Muscle layer of duodenum (tissue), 2 donors: ENCODE measurements at regions not wholly inside any gene's neighbourhood (a gene's known extent, or its start where the extent isn't known, plus 50 kb on each side); places are given as distances from the start of the nearest gene placed in this dataset.
"Not testable (repeated sequence)": the region's sequence is repeated elsewhere in the genome, so short reads cannot be mapped to it uniquely, and the experiment has no call there.

ENCODE experiments used
- H3K27ac ChIP-seq: one replicate; pipeline ENCODE4 v1.7.0; 2013; ENCODE audit warnings: mild to moderate bottlenecking, low read length
- H3K27me3 ChIP-seq: one replicate; pipeline ENCODE4 v1.7.0; 2013; ENCODE audit warnings: low read depth, mild to moderate bottlenecking, control low read depth, low read length
- H3K36me3 ChIP-seq, 2 donors: one replicate each; pipeline ENCODE4 v1.7.0; 2013; ENCODE audit warnings: low read length in 2 of 2, control low read depth in 1 of 2, mild to moderate bottlenecking in 1 of 2; ENCODE audit not compliant: insufficient read depth in 2 of 2, control insufficient read depth in 1 of 2
- H3K4me1 ChIP-seq, 2 donors: one replicate each; pipeline ENCODE4 v1.7.0; 2013; ENCODE audit warnings: low read length in 2 of 2, mild to moderate bottlenecking in 2 of 2, control low read depth in 1 of 2, moderate library complexity in 1 of 2; ENCODE audit not compliant: insufficient read depth in 2 of 2, control insufficient read depth in 1 of 2
- H3K4me3 ChIP-seq, 2 donors: one replicate each; pipeline ENCODE4 v1.7.0; 2013; ENCODE audit warnings: low read length in 2 of 2, low read depth in 1 of 2, mild to moderate bottlenecking in 1 of 2
- H3K9me3 ChIP-seq, 2 donors: one replicate each; pipeline ENCODE4 v1.7.0; 2013; ENCODE audit warnings: low read length in 2 of 2, control low read depth in 1 of 2, mild to moderate bottlenecking in 1 of 2; ENCODE audit not compliant: control insufficient read depth in 1 of 2
- donor health status: healthy.

DNA sequence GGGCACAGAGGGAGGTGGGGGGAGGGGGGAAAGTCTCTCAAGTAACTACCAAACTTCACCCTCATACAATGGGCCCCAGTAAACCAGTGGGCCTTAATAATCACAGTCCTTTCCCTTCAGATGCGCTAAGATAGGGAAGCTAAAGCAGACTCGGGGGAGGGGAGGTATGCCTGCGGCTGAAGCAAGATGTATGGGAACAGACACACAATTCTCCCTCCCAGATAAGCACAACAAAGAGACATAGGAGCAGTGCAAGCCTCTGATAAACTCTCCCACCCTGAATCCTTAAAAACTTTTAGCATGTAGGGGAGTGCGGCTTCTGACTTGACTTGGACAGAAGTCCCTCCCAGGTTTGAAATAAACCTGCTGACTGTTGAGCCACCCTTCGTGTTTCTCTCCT, 54.7 kb downstream of the PROP1 start:
- H3K36me3 ChIP-seq, H3K4me3 ChIP-seq, H3K27me3 ChIP-seq, H3K4me1 ChIP-seq, H3K9me3 ChIP-seq, H3K27ac ChIP-seq: not testable (repeated sequence)

- not testable (repeated sequence) for H3K9me3 ChIP-seq, H3K27me3 ChIP-seq, H3K27ac ChIP-seq, H3K4me1 ChIP-seq, H3K36me3 ChIP-seq
- H3K4me3 ChIP-seq = peak overlapping the region in 1 of 2 donors; percentile 40
Observed at GRCh38 chr5:177939246-177940171, 56.5 kb downstream of the PROP1 start.

GRCh38 chr5:177938767-177939166, 57.3 kb downstream of the PROP1 start:
- H3K36me3 ChIP-seq, H3K9me3 ChIP-seq, H3K4me3 ChIP-seq: not testable (repeated sequence)

GRCh38 chr5:177934233-177934632, 61.8 kb downstream of the PROP1 start:
- H3K27me3 ChIP-seq, H3K36me3 ChIP-seq, H3K9me3 ChIP-seq, H3K4me3 ChIP-seq, H3K27ac ChIP-seq, H3K4me1 ChIP-seq: not testable (repeated sequence)

More at GRCh38 chr5:177938767-177939166, 57.3 kb downstream of the PROP1 start:
- not testable (repeated sequence) for H3K4me1 ChIP-seq, H3K27ac ChIP-seq, H3K27me3 ChIP-seq

DNA sequence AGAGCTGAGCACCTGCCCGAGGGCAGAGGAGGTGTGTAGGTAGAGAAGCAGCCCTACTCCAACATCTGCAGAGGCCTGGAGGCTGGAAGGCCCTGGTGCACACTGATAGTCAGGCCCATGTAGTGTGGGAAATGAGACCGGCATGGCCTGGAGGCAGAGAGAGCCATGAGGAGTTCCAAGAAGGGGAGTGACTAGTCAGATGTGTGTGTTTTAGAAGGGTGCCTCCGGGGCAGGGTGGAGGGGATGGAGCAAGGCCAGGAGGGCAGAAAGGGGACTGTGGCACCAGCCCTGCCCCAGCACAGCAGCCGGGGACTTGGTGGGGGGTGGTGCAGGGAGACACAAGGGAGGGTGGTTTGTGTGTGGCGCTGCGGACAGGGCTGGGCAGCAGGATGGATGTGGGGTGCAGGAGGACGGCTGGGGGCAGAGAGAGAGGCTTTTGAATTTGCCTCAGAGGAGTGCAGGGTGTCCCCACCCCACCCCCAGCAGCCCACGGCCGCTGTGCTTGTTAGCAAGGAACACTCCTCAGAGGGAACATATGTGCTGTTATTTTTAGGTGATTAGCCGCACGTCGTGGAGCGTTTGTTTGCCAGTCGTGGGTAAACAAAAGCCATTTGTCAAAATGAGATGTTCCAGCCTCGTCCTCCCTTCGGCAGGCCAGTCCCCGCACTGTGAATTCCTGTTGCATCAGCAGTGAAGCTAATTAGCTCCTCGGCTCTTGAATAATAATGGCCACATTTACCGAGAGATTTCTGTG, 65.6 kb downstream of the PROP1 start:
- H3K27ac ChIP-seq, H3K4me3 ChIP-seq, H3K36me3 ChIP-seq, H3K9me3 ChIP-seq, H3K4me1 ChIP-seq, H3K27me3 ChIP-seq: not testable (repeated sequence)

DNA sequence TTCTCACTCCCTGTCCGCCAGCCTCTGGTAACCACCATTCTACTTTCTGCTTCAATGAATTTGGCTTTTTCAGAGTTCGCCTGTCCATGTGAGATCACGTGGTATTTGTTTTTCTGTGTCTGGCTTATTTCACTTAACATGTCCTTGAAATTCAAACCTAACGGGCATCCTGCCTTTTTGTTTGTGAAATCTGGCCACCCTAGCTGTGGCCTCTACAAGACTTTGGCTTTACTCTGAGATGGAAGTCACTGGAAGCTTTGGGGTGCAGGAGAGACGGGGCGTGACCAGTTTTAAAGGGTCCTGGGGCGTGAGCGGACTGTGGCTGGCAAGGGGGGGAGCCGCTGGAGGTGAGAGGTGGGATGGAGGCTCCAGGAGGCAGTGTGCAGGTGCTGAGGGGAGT, 66.4 kb downstream of the PROP1 start:
- H3K36me3 ChIP-seq, H3K27me3 ChIP-seq: not testable (repeated sequence)

GRCh38 chr5:177927500-177927899, 68.5 kb downstream of the PROP1 start:
- H3K4me3 ChIP-seq, H3K27me3 ChIP-seq, H3K36me3 ChIP-seq, H3K4me1 ChIP-seq, H3K9me3 ChIP-seq, H3K27ac ChIP-seq: not testable (repeated sequence)

More for the DNA sequence above, 66.4 kb downstream of the PROP1 start:
- H3K4me3 ChIP-seq, H3K9me3 ChIP-seq, H3K27ac ChIP-seq, H3K4me1 ChIP-seq: not testable (repeated sequence)

GRCh38 chr5:177924577-177924976, 71.5 kb downstream of the PROP1 start:
- H3K4me3 ChIP-seq, H3K27ac ChIP-seq, H3K36me3 ChIP-seq, H3K27me3 ChIP-seq, H3K9me3 ChIP-seq, H3K4me1 ChIP-seq: not testable (repeated sequence)

DNA sequence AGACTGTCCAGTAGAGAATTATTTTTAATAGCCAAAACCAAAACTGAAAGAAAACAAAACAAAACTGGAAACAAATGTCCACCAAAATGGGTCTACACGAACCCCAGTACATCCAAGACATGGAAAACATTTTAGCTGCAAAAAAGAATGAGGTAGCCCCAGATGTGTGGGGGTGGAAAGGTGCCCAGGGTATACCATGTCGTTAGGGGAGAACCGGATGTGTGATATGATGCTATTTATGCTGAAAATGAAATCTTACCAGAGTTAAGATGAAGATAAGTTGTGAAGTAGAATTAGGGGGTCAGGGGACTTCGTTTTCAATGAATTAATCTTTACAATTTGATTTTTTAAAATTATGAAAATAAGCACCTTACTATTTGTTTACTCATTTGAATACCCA, 72.2 kb downstream of the PROP1 start:
- H3K4me1 ChIP-seq, H3K27me3 ChIP-seq, H3K27ac ChIP-seq, H3K36me3 ChIP-seq, H3K4me3 ChIP-seq, H3K9me3 ChIP-seq: not testable (repeated sequence)

DNA sequence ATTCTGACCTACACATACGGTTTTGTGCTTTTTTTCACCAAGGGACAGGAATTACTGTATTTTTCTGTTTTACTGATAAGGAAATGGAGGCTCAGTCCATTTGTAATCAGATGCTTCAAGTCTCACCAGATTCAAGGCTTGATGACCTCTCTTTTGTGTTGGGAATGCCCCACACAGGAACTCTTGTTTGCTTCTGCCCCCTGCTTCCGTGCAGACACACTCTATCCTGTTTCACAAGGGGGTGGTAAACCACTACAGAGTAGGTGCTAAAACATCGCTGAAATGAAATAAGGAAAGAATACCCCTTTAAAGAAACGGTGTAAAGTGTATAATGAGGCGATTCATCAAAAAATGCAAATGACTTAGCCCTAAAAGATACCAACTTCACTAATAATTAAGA, 72.9 kb downstream of the PROP1 start:
- not testable (repeated sequence) for H3K27ac ChIP-seq, H3K27me3 ChIP-seq, H3K36me3 ChIP-seq, H3K4me3 ChIP-seq, H3K4me1 ChIP-seq, H3K9me3 ChIP-seq

DNA sequence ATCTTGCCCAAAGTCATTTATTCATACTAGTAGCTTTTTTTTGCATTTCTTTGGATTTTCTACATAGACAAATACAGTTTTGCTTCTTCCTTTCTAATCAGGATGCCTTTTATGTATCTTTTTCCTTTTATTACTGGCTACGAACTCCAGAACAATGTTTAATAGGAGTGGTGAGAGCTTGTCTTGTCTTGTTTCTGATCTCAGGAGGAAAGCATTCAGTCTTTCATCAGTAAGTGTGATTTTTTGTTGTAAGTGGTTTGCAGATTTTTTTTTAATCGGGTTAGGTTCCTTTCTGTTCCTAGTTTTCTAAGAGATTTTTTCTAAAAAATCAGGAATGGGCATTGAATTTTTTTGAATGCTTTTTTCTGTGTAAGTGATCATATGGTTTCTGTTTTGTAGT, 86.8 kb downstream of the PROP1 start:
- H3K9me3 ChIP-seq, H3K4me3 ChIP-seq, H3K27me3 ChIP-seq, H3K4me1 ChIP-seq, H3K27ac ChIP-seq, H3K36me3 ChIP-seq: not testable (repeated sequence)

GRCh38 chr5:177902806-177903205, 93.2 kb downstream of the PROP1 start:
- not testable (repeated sequence) for H3K9me3 ChIP-seq, H3K36me3 ChIP-seq, H3K4me1 ChIP-seq, H3K27ac ChIP-seq, H3K27me3 ChIP-seq, H3K4me3 ChIP-seq
